WTC11 (cell line): ENCODE measurements at regions not wholly inside any gene's neighbourhood (a gene's known extent, or its start where the extent isn't known, plus 50 kb on each side); places are given as distances from the start of the nearest gene placed in this dataset.

ENCODE experiments used
- ATAC-seq: fragments of 200-7000 bp; cut with Tn5 transposase; 2 replicates; pipeline ENCODE4 v1.10.0; 2021; ENCODE audit warnings: mild to moderate bottlenecking, moderate library complexity
- CTCF ChIA-PET: fragments of 300-600 bp; sonication (Branson Sonifier 250); formaldehyde crosslinking; loops from one replicate; lab custom pipeline; 2021; ENCODE audit warnings: antibody characterized with exemption; lab: Charles Lee
- POLR2A ChIA-PET: fragments of 350-600 bp; sonication (Branson Sonifier 250); formaldehyde crosslinking; loops from one replicate; lab custom pipeline; 2021; ENCODE audit warnings: antibody characterized with exemption; lab: Charles Lee
- DNase-seq: peaks from one replicate; pipeline ENCODE4 v3.0.0; 2021; ENCODE audit warnings: low spot score
- H3K27ac Mint-ChIP-seq: 2 replicates; pipeline ENCODE4 v1.8.0; 2021; ENCODE audit warnings: mixed read lengths
- H3K27me3 Mint-ChIP-seq: 2 replicates; pipeline ENCODE4 v1.8.0; 2021; ENCODE audit warnings: low read depth, mild to moderate bottlenecking, moderate library complexity, mixed read lengths
- H3K36me3 Mint-ChIP-seq: 2 replicates; pipeline ENCODE4 v1.8.0; 2021; ENCODE audit warnings: mixed read lengths
- H3K4me1 Mint-ChIP-seq: 2 replicates; pipeline ENCODE4 v1.8.0; 2022; ENCODE audit warnings: mixed read lengths
- H3K4me3 Mint-ChIP-seq: 2 replicates; pipeline ENCODE4 v1.8.0; 2021; ENCODE audit warnings: mild to moderate bottlenecking, moderate library complexity, mixed read lengths
- H3K9me3 Mint-ChIP-seq: 2 replicates; pipeline ENCODE4 v1.8.0; 2021; ENCODE audit warnings: mixed read lengths
- GABPB1 ChIP-seq: sonication (generic); formaldehyde crosslinking; IDR thresholded peaks from 2 replicates; pipeline ENCODE4 v1.8.1; 2023; ENCODE audit warnings: mild to moderate bottlenecking, missing genetic modification reagents
- JUN ChIP-seq: sonication (generic); formaldehyde crosslinking; IDR thresholded peaks from 2 replicates; pipeline ENCODE4 v1.8.0; 2023; ENCODE audit warnings: mild to moderate bottlenecking, missing genetic modification reagents
- OVOL2 ChIP-seq: fragments of 250-450 bp; sonication (Bioruptor Pico); IDR thresholded peaks from 2 replicates; pipeline ENCODE4 v1.9.0; 2021; ENCODE audit warnings: mild to moderate bottlenecking, borderline replicate concordance
- RORB ChIP-seq: fragments of 250-450 bp; sonication (Bioruptor Pico); IDR thresholded peaks from 2 replicates; pipeline ENCODE4 v1.9.0; 2021; ENCODE audit warnings: mild to moderate bottlenecking
- SMAD4 ChIP-seq: sonication (generic); formaldehyde crosslinking; IDR thresholded peaks from 2 replicates; pipeline ENCODE4 v1.8.0; 2022; ENCODE audit warnings: mild to moderate bottlenecking, missing genetic modification reagents
- SOX15 ChIP-seq: fragments of 250-450 bp; sonication (Bioruptor Pico); IDR thresholded peaks from 2 replicates; pipeline ENCODE4 v1.9.0; 2021; ENCODE audit warnings: mild to moderate bottlenecking
- ZNF138 ChIP-seq: sonication (generic); formaldehyde crosslinking; conservative IDR thresholded peaks from 2 replicates; pipeline ENCODE4 v1.8.1; 2022; ENCODE audit warnings: mild to moderate bottlenecking, moderate library complexity, missing genetic modification reagents
- ZNF219 ChIP-seq: sonication (generic); formaldehyde crosslinking; IDR thresholded peaks from 2 replicates; pipeline ENCODE4 v1.8.0; 2023; ENCODE audit warnings: missing genetic modification reagents, mild to moderate bottlenecking, borderline replicate concordance
- ZNF263 ChIP-seq: sonication (generic); formaldehyde crosslinking; IDR thresholded peaks from 2 replicates; pipeline ENCODE4 v1.8.1; 2022; ENCODE audit warnings: low read depth, mild to moderate bottlenecking, moderate library complexity, missing genetic modification reagents
- ZNF396 ChIP-seq: fragments of 250-450 bp; sonication (Bioruptor Pico); IDR thresholded peaks from 2 replicates; pipeline ENCODE4 v1.8.0; 2021; ENCODE audit warnings: mild to moderate bottlenecking, moderate library complexity, borderline replicate concordance
- ZNF671 ChIP-seq: fragments of 250-450 bp; sonication (Bioruptor Pico); IDR thresholded peaks from 2 replicates; pipeline ENCODE4 v1.8.0; 2021; ENCODE audit warnings: mild to moderate bottlenecking
- TF ChIP-seq, protein P1 (sequence below): sonication (generic); formaldehyde crosslinking; IDR thresholded peaks from 2 replicates; pipeline ENCODE4 v1.8.1; 2023; ENCODE audit warnings: mild to moderate bottlenecking, missing genetic modification reagents, moderate library complexity
- TF ChIP-seq, protein P2 (sequence below): sonication (generic); formaldehyde crosslinking; IDR thresholded peaks from 2 replicates; pipeline ENCODE4 v1.8.1; 2023; ENCODE audit warnings: mild to moderate bottlenecking, missing genetic modification reagents
- TF ChIP-seq, protein P3 (sequence below): sonication (generic); formaldehyde crosslinking; IDR thresholded peaks from 2 replicates; pipeline ENCODE4 v1.8.1; 2023; ENCODE audit warnings: mild to moderate bottlenecking, missing genetic modification reagents, moderate library complexity
- TF ChIP-seq, protein P4 (sequence below): sonication (generic); formaldehyde crosslinking; IDR thresholded peaks from 2 replicates; pipeline ENCODE4 v1.8.1; 2022; ENCODE audit warnings: low read depth, mild to moderate bottlenecking, moderate library complexity, missing genetic modification reagents, borderline replicate concordance
- TF ChIP-seq, protein P5 (sequence below): fragments of 200-600 bp; IDR thresholded peaks from 2 replicates; pipeline ENCODE4 v1.8.0; 2022; ENCODE audit warnings: antibody characterized with exemption
- TF ChIP-seq, protein P6 (sequence below): sonication (generic); formaldehyde crosslinking; IDR thresholded peaks from 2 replicates; pipeline ENCODE4 v1.8.1; 2022; ENCODE audit warnings: missing genetic modification reagents, borderline replicate concordance
- TF ChIP-seq, protein P7 (sequence below): sonication (generic); formaldehyde crosslinking; IDR thresholded peaks from 2 replicates; pipeline ENCODE4 v1.8.1; 2022; ENCODE audit warnings: low read depth, missing genetic modification reagents, borderline replicate concordance
- TF ChIP-seq, protein P8 (sequence below): sonication (generic); formaldehyde crosslinking; IDR thresholded peaks from 2 replicates; pipeline ENCODE4 v1.8.1; 2022; ENCODE audit warnings: mild to moderate bottlenecking, moderate library complexity, missing genetic modification reagents

DNA sequence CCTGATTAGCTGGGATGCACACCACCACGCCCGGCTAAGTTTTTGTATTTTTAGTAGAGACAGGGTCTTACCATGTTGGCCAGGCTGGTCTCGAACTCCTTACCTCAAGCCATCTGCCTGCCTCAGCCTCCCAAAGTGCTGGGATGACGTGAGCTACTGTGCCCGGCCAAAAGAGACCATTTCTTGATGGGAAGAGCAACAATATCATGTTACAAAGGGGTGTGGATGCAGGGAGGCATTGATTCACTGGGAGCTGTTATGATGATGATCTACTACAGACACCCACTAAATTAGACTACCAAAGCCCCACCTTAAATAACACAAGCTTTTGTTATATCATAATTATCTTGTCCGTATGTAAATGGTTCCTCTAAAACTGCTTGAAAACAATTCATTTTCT, 81.4 kb upstream of the PSMD7 start:
- no peaks in the 10 kb centered on the region for H3K27me3 Mint-ChIP-seq
- DNase-seq: no peak
- no peaks in the 10 kb centered on the region for H3K36me3 Mint-ChIP-seq
- no peaks in the 10 kb centered on the region for H3K4me1 Mint-ChIP-seq
- ATAC-seq: no peak
- TF ChIP-seq, protein P1, sequence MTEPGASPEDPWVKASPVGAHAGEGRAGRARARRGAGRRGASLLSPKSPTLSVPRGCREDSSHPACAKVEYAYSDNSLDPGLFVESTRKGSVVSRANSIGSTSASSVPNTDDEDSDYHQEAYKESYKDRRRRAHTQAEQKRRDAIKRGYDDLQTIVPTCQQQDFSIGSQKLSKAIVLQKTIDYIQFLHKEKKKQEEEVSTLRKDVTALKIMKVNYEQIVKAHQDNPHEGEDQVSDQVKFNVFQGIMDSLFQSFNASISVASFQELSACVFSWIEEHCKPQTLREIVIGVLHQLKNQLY (CRISPR knock-in tag): no peak
- TF ChIP-seq, all 79 proteins: peak for 0
- Mint-ChIP-seq H3K27ac (no peak overlapping the region), H3K9me3 (no peaks in the 10 kb centered on the region), H3K4me3 (no peak overlapping the region)
- ChIA-PET POLR2A (no interaction called here), CTCF (interaction anchor here (2.8 kb wide), 1 partner anchor 12 kb away, joined by 12 read pairs; no protein-coding TSS in a partner anchor)

DNA sequence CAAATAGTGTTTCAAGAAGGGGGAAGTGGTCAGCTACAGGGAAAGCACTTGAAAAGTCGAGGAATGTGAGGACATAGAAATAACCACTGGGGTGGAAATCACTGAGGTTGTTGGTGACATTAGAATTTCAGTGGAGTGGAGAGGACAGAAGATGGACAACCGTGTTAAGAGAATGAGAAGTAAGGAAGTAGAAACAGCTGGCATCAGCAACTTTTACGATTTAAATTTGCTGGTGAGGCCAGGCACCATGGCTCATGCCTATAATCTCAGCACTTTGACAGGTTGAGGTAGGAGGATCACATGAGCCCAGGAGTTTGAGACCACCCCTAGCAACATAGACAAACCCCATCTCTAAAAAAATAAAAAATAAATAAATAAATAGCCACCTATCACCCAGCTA, 83.2 kb upstream of the PSMD7 start:
- POLR2A ChIA-PET: no interaction called here
- no peak overlapping the region for H3K27ac Mint-ChIP-seq
- no peak for ATAC-seq

DNA sequence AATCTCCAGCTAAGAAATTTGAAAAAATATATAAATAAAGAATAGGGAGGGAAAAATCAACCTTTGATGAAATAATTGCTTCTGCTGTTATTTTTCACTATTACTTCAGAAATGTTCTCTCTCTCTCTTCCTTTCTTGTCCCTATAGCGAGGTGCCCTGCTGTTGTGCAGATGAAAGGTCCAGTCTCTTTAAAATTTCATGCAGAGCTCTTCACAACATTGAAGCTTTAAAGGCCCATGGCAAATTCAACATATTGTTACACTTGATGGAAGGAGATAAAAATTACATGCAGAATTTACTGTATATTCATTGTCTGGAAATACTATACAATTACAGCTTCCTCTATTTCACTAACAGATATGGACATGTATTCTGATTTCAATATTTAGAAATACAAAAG, 86.4 kb upstream of the PSMD7 start:
- DNase-seq (no peak), ATAC-seq (no peak)
- Mint-ChIP-seq H3K4me1 (no peaks in the 10 kb centered on the region), H3K9me3 (no peaks in the 10 kb centered on the region), H3K4me3 (no peak overlapping the region), H3K27me3 (no peaks in the 10 kb centered on the region), H3K36me3 (no peaks in the 10 kb centered on the region), H3K27ac (no peak overlapping the region)
- POLR2A ChIA-PET: no interaction called here
- CTCF ChIA-PET: interaction anchor here (0.7 kb wide), 1 partner anchor 17 kb away, joined by 3 read pairs; no protein-coding TSS in a partner anchor
- TF ChIP-seq GABPB1 (CRISPR knock-in tag) (no peak), OVOL2 (CRISPR knock-in tag) (no peak), SMAD4 (CRISPR knock-in tag) (no peak), SOX15 (CRISPR knock-in tag) (no peak), ZNF671 (CRISPR knock-in tag) (no peak), RORB (CRISPR knock-in tag) (no peak)
- TF ChIP-seq, protein P2, sequence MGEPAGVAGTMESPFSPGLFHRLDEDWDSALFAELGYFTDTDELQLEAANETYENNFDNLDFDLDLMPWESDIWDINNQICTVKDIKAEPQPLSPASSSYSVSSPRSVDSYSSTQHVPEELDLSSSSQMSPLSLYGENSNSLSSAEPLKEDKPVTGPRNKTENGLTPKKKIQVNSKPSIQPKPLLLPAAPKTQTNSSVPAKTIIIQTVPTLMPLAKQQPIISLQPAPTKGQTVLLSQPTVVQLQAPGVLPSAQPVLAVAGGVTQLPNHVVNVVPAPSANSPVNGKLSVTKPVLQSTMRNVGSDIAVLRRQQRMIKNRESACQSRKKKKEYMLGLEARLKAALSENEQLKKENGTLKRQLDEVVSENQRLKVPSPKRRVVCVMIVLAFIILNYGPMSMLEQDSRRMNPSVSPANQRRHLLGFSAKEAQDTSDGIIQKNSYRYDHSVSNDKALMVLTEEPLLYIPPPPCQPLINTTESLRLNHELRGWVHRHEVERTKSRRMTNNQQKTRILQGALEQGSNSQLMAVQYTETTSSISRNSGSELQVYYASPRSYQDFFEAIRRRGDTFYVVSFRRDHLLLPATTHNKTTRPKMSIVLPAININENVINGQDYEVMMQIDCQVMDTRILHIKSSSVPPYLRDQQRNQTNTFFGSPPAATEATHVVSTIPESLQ (CRISPR knock-in tag): no peak
- TF ChIP-seq, protein P3, sequence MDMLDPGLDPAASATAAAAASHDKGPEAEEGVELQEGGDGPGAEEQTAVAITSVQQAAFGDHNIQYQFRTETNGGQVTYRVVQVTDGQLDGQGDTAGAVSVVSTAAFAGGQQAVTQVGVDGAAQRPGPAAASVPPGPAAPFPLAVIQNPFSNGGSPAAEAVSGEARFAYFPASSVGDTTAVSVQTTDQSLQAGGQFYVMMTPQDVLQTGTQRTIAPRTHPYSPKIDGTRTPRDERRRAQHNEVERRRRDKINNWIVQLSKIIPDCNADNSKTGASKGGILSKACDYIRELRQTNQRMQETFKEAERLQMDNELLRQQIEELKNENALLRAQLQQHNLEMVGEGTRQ (CRISPR knock-in tag): no peak

More for the DNA sequence above, 83.2 kb upstream of the PSMD7 start:
- H3K4me3 Mint-ChIP-seq: no peak overlapping the region
- H3K4me1 Mint-ChIP-seq: no peaks in the 10 kb centered on the region
- CTCF ChIA-PET: interaction anchor here (1.6 kb wide), 1 partner anchor 13 kb away, joined by 6 read pairs; no protein-coding TSS in a partner anchor
- no peaks in the 10 kb centered on the region for H3K27me3 Mint-ChIP-seq
- TF ChIP-seq, protein P4, sequence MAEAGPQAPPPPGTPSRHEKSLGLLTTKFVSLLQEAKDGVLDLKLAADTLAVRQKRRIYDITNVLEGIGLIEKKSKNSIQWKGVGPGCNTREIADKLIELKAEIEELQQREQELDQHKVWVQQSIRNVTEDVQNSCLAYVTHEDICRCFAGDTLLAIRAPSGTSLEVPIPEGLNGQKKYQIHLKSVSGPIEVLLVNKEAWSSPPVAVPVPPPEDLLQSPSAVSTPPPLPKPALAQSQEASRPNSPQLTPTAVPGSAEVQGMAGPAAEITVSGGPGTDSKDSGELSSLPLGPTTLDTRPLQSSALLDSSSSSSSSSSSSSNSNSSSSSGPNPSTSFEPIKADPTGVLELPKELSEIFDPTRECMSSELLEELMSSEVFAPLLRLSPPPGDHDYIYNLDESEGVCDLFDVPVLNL: no peak
- TF ChIP-seq ZNF138 (CRISPR knock-in tag) (no peak), JUN (no peak), ZNF219 (CRISPR knock-in tag) (no peak), SOX15 (CRISPR knock-in tag) (no peak), ZNF671 (CRISPR knock-in tag) (no peak), ZNF263 (no peak), ZNF396 (no peak)
- TF ChIP-seq, protein P5, sequence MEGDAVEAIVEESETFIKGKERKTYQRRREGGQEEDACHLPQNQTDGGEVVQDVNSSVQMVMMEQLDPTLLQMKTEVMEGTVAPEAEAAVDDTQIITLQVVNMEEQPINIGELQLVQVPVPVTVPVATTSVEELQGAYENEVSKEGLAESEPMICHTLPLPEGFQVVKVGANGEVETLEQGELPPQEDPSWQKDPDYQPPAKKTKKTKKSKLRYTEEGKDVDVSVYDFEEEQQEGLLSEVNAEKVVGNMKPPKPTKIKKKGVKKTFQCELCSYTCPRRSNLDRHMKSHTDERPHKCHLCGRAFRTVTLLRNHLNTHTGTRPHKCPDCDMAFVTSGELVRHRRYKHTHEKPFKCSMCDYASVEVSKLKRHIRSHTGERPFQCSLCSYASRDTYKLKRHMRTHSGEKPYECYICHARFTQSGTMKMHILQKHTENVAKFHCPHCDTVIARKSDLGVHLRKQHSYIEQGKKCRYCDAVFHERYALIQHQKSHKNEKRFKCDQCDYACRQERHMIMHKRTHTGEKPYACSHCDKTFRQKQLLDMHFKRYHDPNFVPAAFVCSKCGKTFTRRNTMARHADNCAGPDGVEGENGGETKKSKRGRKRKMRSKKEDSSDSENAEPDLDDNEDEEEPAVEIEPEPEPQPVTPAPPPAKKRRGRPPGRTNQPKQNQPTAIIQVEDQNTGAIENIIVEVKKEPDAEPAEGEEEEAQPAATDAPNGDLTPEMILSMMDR: no peak
- TF ChIP-seq, protein P6, sequence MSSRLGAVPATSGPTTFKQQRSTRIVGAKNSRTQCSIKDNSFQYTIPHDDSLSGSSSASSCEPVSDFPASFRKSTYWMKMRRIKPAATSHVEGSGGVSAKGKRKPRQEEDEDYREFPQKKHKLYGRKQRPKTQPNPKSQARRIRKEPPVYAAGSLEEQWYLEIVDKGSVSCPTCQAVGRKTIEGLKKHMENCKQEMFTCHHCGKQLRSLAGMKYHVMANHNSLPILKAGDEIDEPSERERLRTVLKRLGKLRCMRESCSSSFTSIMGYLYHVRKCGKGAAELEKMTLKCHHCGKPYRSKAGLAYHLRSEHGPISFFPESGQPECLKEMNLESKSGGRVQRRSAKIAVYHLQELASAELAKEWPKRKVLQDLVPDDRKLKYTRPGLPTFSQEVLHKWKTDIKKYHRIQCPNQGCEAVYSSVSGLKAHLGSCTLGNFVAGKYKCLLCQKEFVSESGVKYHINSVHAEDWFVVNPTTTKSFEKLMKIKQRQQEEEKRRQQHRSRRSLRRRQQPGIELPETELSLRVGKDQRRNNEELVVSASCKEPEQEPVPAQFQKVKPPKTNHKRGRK (CRISPR knock-in tag): no peak
- TF ChIP-seq, protein P7, sequence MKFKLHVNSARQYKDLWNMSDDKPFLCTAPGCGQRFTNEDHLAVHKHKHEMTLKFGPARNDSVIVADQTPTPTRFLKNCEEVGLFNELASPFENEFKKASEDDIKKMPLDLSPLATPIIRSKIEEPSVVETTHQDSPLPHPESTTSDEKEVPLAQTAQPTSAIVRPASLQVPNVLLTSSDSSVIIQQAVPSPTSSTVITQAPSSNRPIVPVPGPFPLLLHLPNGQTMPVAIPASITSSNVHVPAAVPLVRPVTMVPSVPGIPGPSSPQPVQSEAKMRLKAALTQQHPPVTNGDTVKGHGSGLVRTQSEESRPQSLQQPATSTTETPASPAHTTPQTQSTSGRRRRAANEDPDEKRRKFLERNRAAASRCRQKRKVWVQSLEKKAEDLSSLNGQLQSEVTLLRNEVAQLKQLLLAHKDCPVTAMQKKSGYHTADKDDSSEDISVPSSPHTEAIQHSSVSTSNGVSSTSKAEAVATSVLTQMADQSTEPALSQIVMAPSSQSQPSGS (CRISPR knock-in tag): no peak
- TF ChIP-seq, protein P8, sequence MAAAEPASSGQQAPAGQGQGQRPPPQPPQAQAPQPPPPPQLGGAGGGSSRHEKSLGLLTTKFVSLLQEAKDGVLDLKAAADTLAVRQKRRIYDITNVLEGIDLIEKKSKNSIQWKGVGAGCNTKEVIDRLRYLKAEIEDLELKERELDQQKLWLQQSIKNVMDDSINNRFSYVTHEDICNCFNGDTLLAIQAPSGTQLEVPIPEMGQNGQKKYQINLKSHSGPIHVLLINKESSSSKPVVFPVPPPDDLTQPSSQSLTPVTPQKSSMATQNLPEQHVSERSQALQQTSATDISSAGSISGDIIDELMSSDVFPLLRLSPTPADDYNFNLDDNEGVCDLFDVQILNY: no peak
- no peak for DNase-seq
- H3K9me3 Mint-ChIP-seq: no peaks in the 10 kb centered on the region
- H3K36me3 Mint-ChIP-seq: no peaks in the 10 kb centered on the region
